HFFc6 (cell line): ENCODE measurements at regions not wholly inside any gene's neighbourhood (a gene's known extent, or its start where the extent isn't known, plus 50 kb on each side); places are given as distances from the start of the nearest gene placed in this dataset.
"Not testable (repeated sequence)": the region's sequence is repeated elsewhere in the genome, so short reads cannot be mapped to it uniquely, and the experiment has no call there.

Experiments used
- DNase-seq: peaks from one replicate; pipeline ENCODE4 v3.0.0-alpha.2; 2018
- H3K27ac Mint-ChIP-seq: 2 replicates; pipeline ENCODE4 v1.8.0; 2020; ENCODE audit warnings: mild to moderate bottlenecking, mixed read lengths
- H3K27me3 Mint-ChIP-seq: 2 replicates; pipeline ENCODE4 v1.8.0; 2021; ENCODE audit warnings: mild to moderate bottlenecking, moderate library complexity, mixed read lengths; ENCODE audit not compliant: insufficient read depth
- H3K36me3 Mint-ChIP-seq: 2 replicates; pipeline ENCODE4 v1.8.0; 2021; ENCODE audit warnings: low read depth, mixed read lengths
- H3K4me1 Mint-ChIP-seq: 2 replicates; pipeline ENCODE4 v1.8.0; 2020; ENCODE audit warnings: low read depth, mixed read lengths
- H3K4me3 Mint-ChIP-seq: 2 replicates; pipeline ENCODE4 v1.8.0; 2020; ENCODE audit warnings: mild to moderate bottlenecking, moderate library complexity, mixed read lengths
- H3K9me3 Mint-ChIP-seq: 2 replicates; pipeline ENCODE4 v1.8.0; 2020; ENCODE audit warnings: mild to moderate bottlenecking, mixed read lengths
- TF ChIP-seq, protein P1 (sequence below): fragments of 200-600 bp; sonication (generic); IDR thresholded peaks from 2 replicates; pipeline ENCODE4 v1.5.0; 2021; ENCODE audit warnings: antibody characterized with exemption, mild to moderate bottlenecking

DNA sequence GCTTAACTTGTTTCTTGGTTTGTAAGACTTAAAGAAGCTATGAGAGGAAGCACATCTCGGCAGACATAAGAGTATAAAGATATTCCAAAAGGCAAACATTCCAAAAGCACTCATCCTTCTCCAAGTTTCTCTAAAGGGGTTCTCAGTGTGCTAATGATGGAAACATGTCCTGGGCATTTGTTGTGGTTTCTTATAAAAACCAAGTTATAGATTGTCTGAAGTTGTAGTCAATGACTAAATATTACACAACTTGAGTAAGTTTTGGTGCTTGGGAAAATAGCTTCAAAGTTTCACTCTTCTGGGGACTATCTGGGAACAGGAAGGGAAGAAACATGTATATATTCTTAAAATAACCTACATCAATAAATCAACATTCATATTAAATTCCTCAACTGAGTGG, 128.3 kb upstream of the TBX18 start:
- no peak overlapping the region; the same call in 1 of the 2 replicates for H3K4me3 Mint-ChIP-seq
- TF ChIP-seq, protein P1, sequence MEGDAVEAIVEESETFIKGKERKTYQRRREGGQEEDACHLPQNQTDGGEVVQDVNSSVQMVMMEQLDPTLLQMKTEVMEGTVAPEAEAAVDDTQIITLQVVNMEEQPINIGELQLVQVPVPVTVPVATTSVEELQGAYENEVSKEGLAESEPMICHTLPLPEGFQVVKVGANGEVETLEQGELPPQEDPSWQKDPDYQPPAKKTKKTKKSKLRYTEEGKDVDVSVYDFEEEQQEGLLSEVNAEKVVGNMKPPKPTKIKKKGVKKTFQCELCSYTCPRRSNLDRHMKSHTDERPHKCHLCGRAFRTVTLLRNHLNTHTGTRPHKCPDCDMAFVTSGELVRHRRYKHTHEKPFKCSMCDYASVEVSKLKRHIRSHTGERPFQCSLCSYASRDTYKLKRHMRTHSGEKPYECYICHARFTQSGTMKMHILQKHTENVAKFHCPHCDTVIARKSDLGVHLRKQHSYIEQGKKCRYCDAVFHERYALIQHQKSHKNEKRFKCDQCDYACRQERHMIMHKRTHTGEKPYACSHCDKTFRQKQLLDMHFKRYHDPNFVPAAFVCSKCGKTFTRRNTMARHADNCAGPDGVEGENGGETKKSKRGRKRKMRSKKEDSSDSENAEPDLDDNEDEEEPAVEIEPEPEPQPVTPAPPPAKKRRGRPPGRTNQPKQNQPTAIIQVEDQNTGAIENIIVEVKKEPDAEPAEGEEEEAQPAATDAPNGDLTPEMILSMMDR = no peak
- no peaks in the 10 kb centered on the region for H3K36me3 Mint-ChIP-seq
- H3K27me3 Mint-ChIP-seq = peaks cover 2% of the 10 kb centered on the region; the same call in 1 of the 2 replicates
- H3K27ac Mint-ChIP-seq = no peak overlapping the region
- DNase-seq = no peak
- peaks cover 21% of the 10 kb centered on the region for H3K4me1 Mint-ChIP-seq
- no peaks in the 10 kb centered on the region for H3K9me3 Mint-ChIP-seq

DNA sequence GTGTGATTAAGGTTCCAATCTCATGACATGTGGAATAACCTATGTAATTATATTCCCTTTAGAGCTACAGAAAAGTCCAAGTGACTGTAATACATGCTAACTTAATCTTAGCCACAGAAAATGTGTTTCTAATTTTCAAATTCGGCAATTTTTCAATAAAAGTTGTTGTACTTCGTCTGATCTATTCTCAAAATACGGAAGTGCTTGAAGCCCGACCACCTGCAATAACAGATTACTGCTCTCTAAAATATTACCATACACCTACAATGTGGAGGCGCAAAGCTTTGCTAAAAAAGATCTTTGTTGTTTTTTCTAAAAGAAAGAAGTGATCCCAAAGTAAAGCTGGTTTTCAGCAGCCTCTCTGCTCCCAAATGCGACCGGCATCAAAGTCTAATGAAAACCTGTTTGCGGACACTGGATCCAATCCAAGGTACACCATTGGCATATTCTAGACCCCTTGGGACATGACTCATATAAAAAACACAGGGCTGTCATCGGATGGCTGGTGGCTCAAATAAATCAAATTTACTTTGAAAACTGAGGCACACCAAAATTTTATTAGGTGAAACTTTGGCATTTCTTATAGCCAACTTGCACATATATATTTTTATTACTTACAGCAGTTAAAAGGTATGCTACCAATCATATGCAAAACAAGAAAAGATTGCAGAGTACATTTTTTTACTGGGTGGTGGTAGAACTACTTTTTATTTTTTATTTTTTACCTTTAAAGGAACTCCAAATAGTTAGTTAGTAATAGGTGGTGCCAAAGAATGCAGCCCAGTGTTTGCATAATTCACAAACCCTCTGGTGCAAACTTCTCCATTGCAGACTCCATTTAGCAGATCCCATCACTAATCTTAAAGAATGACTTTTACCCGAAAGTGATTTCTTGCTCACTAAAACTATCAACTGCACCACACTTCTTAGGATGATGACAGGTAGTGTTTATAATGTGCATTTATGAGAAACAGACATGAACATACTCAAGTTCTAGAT, 118.7 kb upstream of the TBX18 start:
- Mint-ChIP-seq H3K27ac (no peak overlapping the region), H3K4me1 (no peaks in the 10 kb centered on the region), H3K4me3 (no peak overlapping the region)

DNA sequence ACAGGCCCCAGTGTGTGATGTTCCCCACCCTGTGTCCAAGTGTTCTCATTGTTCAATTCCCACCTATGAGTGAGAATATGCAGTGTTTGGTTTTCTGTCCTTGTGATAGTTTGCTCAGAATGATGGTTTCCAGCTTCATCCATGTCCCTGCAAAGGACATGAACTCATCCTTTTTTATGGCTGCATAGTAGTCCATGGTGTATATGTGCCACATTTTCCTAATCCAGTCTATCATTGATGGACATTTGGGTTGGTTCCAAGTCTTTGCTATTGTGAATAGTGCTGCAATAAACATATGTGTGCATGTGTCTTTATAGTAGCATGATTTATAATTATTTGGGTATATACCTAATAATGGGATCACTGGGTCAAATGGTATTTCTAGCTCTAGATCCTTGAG, 115.0 kb upstream of the TBX18 start:
- not testable (repeated sequence) for DNase-seq, H3K27me3 Mint-ChIP-seq, H3K27ac Mint-ChIP-seq, H3K9me3 Mint-ChIP-seq, H3K36me3 Mint-ChIP-seq, H3K4me3 Mint-ChIP-seq, H3K4me1 Mint-ChIP-seq

More for the DNA sequence above, 118.7 kb upstream of the TBX18 start:
- TF ChIP-seq, protein P1 = no peak
- H3K36me3 Mint-ChIP-seq = no peaks in the 10 kb centered on the region
- no peak for DNase-seq
- no peaks in the 10 kb centered on the region; the same call in 1 of the 2 replicates for H3K27me3 Mint-ChIP-seq
- no peaks in the 10 kb centered on the region for H3K9me3 Mint-ChIP-seq

DNA sequence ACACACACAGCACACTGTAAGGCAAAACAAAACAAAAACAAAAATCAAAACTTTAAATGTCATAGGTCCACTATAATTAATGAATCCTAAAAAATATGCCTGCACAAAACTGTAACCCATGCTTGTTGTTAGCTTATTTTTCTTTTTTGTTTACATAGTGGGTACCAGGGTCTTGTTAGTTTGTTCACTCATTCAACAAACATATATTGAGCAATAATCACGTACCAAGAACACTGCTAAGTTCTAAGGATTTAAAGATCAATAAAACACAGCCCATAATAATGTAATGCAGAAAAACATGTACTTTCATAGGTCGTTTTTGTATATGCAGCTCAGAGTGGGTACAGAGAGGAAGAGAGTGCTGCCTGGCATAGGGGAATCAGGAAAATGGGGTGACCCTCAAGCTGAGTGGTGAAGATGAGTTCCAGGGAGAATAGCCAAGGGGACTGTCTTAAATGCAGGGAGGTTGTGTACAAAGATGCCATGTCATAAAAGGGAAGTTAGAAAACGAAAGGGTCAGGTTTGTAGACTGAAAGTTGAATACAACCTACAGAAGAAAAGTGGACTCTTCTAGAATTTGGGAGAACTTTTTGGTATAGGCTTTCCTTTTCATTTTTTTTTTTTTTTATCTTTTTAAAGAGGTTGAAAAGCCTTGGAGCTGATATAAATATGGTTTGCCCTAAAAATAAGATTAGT, 113.3 kb upstream of the TBX18 start:
- H3K27ac Mint-ChIP-seq = no peak overlapping the region
- no peaks in the 10 kb centered on the region for H3K4me1 Mint-ChIP-seq
- H3K9me3 Mint-ChIP-seq = no peaks in the 10 kb centered on the region
- no peaks in the 10 kb centered on the region for H3K36me3 Mint-ChIP-seq
- TF ChIP-seq, protein P1 = no peak
- H3K27me3 Mint-ChIP-seq = no peaks in the 10 kb centered on the region; the same call in 1 of the 2 replicates
- no peak for DNase-seq
- no peak overlapping the region for H3K4me3 Mint-ChIP-seq

DNA sequence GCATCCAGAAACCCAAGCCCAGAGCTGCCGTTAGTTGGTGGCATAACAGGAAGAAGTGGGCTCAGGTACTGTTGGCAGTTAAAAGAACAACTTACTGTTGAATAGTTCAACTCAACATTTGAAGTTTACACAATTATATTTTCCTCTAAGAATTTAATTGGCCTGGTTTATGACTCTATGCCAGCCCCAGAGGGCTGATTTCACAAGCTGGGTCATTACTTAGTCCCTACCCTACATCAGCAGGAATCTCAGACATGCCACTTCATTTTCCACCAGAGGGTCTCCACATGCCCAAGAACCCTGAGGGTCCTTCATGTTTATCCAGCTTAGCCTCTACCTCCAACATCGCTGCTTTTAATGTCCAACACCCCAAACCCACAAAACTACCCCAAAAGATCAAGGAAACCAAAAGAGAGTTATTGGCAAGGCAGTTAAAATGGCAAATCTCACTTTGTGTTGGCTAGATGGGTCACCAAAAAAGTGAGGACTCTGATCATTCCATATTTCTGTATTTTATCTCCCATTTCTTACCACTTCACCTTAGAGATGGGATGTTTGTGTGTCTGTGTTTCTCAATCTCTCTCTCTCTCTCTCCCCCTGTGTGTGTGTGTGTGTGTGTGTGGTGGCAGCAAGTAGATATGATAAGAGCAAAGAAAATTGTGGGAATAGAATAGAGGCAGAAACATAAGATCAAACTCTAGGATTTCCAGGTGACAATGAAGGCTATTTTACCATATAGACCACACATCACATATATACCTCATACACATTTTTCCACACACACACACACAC, 112.5 kb upstream of the TBX18 start:
- no peak for DNase-seq
- Mint-ChIP-seq H3K27me3 (no peaks in the 10 kb centered on the region; the same call in 1 of the 2 replicates), H3K4me1 (no peaks in the 10 kb centered on the region), H3K36me3 (no peaks in the 10 kb centered on the region), H3K27ac (no peak overlapping the region), H3K9me3 (no peaks in the 10 kb centered on the region), H3K4me3 (no peak overlapping the region)
- TF ChIP-seq, protein P1 = no peak
